GM12875 (cell line): ENCODE measurements at regions not wholly inside any gene's neighbourhood (a gene's known extent, or its start where the extent isn't known, plus 50 kb on each side); places are given as distances from the start of the nearest gene placed in this dataset.

ENCODE experiments used
- H3K4me3 ChIP-seq: one replicate; pipeline ENCODE4 v1.5.1; 2011; ENCODE audit warnings: low read depth, low read length, control low read depth
- CTCF ChIP-seq: IDR thresholded peaks from 2 replicates; pipeline ENCODE4 v1.5.1; 2011; ENCODE audit warnings: low read depth, mild to moderate bottlenecking, control low read depth, inconsistent platforms, low read length, moderate library complexity, borderline replicate concordance; ENCODE audit not compliant: insufficient read depth

- no peak overlapping the region for H3K4me3 ChIP-seq
- TF ChIP-seq CTCF, result no peak
Observed at GRCh38 chr10:78727728-78728127, 341.0 kb upstream of the ZMIZ1 start.

DNA sequence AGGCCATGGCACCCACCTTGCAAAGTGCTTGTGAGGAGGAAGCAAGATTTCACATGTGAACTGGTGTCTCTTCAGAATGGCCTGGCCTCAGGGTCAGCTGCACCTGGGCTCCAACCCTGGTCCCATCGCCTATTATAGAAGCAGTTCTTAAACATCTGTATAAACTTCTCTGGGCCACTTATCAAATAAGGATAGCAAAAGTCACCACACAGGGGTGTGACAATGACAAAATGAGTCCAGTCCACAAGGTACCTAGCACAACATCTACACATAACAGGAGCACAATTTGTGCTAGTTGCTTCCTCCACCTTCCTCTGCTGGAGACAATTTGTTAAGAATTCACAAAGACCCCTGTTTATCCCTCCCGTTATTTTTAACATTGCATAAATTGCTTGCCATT lies 340.6 kb upstream of the ZMIZ1 start:
- TF ChIP-seq CTCF, result no peak
- H3K4me3 ChIP-seq, result no peak overlapping the region

GRCh38 chr10:78729366-78729765 lies 339.4 kb upstream of the ZMIZ1 start:
- no peak overlapping the region for H3K4me3 ChIP-seq
- TF ChIP-seq CTCF, result no peak

- no peak for TF ChIP-seq CTCF
- H3K4me3 ChIP-seq, result no peak overlapping the region
Observed at GRCh38 chr10:78729800-78730199, 339.0 kb upstream of the ZMIZ1 start.

GRCh38 chr10:78730754-78731153 lies 338.0 kb upstream of the ZMIZ1 start:
- no peak overlapping the region for H3K4me3 ChIP-seq
- no peak for TF ChIP-seq CTCF

GRCh38 chr10:78731675-78732074 lies 337.1 kb upstream of the ZMIZ1 start:
- TF ChIP-seq CTCF, result no peak

GRCh38 chr10:78732381-78732780 lies 336.4 kb upstream of the ZMIZ1 start:
- no peak for TF ChIP-seq CTCF
- H3K4me3 ChIP-seq, result no peak overlapping the region

More at GRCh38 chr10:78731675-78732074, 337.1 kb upstream of the ZMIZ1 start:
- H3K4me3 ChIP-seq, result no peak overlapping the region
